ENCODE measurements at regions not wholly inside any gene's neighbourhood (a gene's known extent, or its start where the extent isn't known, plus 50 kb on each side); places are given as distances from the start of the nearest gene placed in this dataset.

DNA sequence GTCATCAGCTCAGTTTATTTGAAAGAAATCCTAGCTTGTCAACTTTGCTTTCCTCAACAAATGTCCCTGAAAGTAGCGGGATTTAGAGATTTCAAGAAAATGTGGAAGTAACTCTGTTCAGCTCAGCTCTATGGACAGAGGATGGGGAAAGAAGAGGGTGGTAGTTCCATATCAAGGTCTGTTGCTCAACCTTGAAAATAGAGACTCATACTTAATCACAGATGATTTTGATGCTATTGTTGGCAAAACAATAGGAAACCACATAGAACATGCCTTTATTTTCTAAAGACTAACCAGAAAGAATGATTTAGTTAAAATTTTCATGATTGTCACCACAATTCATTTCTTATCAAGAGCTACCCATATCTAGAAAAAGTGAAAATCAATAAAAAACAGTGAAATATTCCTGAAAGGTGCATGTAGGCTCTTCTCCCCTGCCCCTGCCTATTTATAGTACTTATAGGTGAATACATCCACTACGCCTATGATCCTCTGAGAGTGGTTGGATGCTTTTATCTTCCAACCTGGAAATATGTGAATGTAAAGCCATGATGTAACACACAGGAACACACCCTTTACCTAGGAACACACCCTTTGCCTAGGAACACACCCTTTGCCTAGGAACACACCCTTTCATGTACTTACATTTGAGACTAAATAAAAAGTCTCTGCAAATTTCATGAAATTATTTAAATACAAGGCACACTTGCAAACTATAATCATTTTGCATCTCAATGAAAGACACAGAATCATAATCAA, 65.8 kb downstream of the ETAA1 start:
- no peak for DNase-seq

DNA sequence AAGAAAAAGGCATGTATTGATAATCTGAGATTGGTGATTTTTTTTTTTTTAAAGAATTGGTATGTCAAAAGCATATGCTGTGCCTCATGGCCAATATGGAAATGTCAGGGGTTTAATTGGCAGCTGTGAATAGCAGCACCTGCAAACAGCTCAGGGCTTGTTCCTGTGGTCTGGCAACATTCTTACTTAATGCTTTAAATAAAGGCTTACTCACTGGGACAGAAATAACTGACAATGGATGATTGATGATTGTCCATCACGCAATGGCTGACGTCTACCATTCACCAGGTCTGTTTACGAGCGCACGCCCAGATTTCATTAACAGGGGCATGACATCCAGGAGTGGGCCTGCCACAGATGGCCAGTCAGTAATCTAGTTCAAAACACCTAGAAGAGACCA, 66.7 kb downstream of the ETAA1 start:
- DNase-seq, result peak; percentile 61

DNA sequence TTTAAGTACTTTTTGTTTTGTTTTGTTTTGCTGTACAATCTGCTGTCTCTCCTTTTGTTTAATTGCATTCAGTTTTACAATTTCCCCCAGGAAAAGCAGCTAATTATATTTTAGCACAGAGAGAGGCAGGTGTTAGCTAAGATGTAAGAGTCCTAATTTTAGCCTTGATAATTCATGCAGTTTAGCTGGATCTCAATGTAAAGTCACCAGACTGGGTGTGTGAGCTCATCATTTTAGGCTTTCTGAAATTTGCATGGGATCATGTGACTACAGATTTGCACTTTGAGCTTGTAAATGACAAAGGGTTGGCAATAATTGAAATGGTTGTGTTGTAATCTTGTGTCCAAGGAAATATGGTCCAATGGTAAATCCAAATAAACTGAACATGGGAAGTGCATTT, 68.5 kb downstream of the ETAA1 start:
- DNase-seq, result no peak

DNA sequence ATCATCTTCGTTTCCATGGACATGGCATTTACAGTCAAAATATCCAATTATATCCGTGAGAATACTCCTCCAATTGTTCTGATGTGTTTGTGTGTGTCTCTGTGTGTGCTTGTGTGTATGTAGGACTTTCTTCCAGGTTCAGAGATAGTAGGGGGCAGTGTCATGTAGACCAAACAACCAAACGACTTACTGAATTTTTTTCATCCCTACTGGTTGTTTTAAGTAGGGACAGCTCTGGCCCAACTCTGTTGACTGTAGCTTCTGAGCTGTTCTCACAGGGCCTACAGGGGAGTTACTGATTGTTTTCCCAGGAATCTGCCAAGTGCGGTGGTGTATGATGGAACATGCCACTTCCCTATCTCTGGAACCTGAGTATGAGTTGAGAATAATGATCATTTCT, 69.6 kb downstream of the ETAA1 start:
- DNase-seq, result no peak

DNA sequence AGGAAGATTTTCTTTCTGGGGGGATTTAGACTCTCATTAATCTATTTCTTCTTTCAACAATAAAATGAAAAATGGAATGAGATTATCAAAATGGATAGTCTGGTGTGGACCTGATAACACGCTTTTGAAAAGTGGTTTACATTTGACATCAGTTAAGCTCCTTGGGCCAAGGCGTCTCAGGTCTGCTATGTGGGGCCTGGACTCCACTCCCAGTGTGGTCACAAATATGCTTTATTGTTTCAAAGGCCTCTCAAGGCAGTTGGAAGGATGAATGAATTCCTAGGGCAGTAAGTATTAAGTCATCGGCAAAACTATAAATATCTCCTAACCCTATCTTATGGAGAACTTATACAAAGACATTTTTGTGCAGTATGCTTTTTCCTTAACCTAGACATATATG, 74.5 kb downstream of the ETAA1 start:
- no peak for DNase-seq

DNA sequence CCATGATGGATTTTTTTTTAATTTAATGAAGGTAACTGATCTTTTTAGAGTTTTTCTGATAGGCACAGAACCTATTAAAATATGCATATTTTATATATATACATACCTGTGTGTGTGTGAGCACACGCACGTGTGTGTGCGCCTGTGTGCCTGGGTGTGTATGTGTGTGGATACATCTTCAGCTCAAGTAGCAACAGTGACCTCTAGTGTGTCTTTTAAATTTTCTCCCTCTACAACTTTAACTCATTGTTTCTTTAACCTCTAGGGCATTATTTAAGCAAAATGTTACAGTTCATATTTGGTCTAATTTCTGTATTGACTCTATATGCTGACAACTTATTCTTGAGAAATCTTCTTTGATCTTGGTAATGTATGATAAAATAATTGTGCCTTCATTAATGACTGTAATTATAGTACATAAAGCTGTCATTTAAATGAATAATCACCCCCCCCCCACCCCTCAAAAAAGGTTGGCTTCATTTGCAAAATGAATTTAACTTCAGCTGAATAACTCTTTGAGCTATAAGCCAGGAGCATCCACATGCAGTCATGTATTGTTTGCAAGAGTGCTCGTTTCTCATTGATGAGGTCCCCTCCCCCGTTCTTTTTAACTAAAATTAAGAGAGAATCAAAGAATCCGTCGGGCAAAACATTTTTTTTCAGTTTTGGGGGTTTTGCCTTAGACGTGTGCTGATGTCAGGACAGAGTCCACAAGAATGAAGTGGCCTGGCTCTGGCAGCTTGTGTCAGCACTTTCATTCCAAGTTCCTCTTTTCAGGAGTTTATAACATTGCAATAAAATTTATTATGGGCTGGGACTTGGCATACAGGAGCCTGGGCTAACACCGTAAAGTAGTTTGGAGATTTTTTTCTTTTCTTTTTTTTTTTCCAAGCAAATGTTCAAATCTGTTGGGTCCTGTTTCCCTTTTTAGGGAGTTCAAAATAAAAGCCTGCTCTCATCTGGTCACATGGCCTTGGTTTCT, 80.0 kb downstream of the ETAA1 start:
- no peak for DNase-seq

DNA sequence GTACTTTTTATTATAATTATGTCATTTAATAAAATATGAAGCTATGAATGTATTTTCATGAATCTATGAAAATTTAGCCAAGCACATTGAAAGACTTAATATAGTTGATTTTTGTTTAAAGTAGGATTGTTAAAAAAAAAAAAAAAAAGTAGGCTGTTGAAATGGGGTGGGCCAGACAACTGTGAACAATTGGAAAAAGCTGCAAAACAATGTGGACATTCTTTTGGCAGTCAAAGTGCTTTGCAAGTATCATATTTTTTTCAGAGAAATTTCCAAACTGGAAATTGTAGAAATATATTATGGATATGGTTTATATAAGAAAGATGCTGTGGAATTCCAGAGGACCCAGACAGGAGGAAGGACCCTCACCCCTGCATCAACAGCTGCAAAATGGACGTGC, 82.1 kb downstream of the ETAA1 start:
- DNase-seq, result no peak

DNA sequence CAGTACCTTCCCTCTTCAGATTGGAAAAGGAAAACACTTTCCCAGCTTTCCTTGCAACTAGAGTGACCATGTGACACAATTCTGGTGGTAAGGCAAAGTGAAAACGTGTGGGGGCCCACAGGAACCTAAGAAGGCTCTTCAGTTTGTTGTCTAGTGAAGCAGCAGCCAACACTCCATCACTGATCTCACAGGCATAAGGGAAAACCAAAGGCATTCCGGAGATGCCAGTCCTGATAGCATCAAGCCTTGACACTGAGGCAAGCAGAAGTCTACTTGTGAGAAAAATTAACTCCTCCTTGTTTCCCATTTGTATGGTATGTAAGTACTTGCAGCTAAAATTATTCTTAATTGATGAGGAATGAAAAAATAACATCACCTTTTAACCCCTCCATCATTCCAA, 88.3 kb downstream of the ETAA1 start:
- DNase-seq, result no peak

DNA sequence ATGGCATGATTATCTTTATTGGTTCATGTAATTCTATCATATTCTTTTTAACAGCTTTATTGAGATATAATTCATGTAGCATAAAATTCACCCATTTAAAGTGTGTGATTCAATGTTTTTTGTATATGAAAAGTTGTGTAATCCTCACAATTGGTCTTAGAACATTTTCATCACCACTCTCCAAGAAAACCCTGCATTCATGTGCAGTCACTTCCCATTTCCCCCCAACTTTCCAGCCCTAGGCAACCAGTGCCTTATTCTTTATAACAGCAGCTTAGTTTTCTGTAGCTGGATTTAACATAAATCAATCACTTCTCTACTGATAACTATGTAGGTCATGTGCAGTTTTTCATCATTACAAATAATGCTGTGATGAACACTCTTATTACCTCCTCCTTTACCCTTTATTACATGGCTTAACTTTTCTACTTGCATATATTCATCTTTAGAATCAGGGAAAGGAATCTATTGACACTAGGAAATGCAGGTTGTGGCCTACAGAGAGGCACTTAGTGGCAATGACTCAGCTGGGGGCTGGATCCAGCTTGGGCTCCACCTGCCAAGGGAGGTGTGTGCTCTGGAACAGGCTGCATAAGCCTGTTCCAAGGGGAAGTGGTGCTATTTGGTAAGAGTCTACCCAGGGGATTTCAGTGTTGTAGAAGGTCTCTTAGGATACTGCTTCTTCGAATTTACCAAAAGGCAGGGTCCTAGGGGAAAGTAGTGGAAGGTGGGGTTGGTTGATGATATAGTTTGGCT, 89.1 kb downstream of the ETAA1 start:
- no peak for DNase-seq

DNA sequence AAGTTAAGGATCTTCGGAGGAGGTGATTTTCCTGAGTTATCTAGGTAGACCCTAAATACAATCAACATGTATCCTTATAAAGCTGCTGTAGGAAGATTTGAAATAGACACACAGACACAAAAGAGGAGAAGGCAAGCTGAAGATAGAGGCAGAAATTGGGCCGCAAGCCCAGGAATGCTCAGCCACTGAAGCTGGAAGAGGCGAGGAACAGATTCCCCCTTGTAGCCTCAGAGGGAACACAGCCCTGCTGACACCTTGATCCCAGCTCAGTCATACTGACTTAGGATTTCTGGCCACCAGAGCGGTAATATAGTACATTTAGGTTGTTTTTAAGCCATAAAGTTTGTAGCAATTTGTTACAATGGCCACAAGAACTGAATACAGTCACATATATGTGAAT, 90.9 kb downstream of the ETAA1 start:
- no peak for DNase-seq

DNA sequence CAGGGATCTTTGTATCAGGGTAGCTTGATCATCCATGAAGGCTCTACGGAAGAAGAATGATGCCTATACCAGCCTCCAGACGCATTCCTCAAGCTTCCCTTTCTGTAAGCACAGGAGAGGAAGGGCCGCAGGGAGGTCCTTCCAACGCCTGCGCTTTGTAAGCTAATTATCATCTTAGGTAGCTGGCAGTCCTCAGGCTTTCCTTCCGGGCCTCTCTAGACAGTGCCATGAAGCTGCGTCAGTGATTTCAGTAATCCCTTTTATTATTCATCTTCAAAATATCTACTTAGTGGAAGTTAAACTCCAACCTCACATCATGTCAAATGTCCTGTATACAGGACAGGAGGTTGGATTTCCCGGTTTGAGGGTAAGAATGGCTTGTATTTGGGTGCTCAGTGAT, 92.3 kb downstream of the ETAA1 start:
- DNase-seq, result no peak

DNA sequence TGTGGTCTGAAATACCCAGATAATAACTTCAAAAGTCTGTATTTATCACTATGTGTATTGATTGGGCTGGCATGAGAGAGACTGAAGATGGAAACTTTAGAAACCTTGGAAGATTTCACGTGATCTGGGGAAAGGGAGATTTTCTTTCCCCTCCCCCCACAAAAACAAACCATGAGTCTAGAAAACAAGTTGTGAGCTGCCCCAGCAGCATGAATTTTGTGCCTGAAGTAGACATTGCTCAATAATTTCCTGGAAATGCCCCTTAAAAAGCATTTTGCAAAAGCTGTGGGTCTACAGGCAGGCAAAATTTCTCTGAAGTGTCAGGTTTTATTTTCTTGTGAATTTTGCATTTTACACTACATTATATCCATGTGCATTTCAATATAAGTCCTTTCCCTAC, 101.8 kb downstream of the ETAA1 start:
- no peak for DNase-seq

DNA sequence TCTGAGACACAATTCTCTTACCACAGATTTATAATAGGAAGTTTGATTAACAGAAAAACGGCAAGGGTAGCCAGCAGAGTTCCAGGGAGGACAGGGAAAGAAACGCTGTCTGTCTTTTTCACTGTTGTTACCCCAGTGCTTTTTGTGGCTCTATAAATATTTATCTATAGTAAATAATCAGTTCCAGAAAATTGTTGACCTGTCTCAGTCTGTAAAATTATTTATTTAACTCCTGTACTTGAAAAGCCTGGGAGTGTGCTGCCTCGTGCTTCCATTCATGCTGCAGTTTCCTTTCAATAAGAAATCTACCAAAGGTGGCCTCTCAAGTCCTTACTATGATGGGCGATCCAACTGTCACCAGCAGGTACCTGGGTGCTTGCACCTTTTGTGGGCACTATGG, 102.9 kb downstream of the ETAA1 start:
- no peak for DNase-seq

DNA sequence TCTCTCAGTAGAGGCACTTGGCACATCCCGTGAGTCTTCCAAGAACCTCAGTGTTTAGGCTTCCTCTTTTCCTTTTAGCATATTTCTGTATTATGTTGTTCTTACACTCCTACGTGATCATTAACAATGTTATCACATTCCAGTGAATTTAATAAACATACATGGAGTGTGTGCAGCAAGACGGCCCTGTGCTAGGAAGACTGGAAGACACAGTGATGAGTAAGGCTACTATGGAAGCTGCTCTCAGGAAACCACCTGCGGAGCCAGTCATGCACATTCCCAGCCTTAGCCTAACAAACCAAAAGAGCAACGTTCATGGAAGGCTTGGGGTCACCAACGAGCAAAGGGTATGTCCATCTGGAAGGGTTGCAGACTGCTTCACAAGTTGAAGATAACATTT, 103.4 kb downstream of the ETAA1 start:
- no peak for DNase-seq

DNA sequence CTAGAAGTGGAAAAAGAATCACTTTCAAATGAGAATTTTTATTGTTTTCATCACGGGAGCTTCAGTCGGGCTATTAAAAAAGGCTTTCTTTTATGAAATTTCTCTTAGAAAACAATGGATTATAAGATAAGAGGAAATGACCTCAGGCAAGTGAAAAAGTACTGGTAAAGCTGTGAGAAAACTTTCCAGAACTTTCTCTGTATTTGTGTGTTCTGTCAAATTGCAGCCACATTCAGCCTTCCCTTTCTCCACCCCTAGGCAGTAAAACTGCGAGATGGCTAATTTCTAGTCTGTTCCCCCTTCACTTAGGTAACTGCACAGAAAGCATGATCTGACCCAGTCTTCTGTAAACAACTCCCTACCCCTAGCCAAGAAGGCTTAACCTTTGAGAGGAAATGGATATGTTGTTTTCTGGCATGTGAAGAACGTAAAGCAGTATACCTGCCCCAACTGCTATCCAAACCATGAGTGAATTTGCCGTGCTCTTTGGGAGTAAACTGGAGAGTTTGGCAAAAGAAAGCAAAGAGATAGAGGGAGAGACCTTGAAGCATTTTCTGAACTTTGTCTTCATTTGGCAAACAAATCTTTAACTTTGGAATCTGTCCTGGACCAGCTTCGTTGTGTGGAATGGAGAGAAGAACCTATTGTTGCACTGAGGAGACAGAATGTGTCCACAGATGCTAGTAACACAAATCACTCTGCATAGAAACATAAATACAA, 105.4 kb downstream of the ETAA1 start:
- DNase-seq, result no peak

DNA sequence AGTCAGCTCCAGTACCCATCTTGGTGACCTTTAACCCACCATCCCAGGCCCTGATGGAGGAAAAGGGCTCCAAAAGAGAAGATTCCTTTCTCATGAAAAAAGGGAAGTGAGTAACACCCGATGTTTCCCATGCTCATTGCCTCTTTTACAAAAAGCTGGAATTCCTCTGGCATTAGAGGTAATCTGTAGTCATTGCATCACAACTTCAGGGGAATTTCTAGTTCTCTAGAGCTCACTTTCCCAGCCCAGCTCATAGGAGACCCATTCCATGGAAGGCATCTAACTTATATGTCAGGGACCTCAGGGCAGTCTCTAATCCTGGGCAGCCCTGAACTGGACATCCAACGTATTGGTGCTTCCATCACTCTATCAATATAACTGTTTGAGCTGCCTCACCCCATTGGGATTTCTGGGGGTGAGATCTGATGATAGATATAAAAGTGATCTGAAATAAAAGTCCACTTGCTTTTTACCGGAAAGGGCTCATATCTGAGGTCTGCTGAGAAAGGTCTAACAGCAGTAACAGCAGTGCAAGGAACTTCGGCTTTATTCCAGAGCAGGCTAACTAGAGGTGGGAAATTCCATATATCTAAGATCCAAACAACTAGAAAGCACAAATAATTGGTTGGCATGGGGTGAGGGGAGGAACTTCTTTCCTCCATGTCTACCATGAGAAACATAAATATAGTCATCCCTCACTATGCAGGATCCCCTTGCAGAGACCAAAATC, 106.1 kb downstream of the ETAA1 start:
- no peak for DNase-seq

DNA sequence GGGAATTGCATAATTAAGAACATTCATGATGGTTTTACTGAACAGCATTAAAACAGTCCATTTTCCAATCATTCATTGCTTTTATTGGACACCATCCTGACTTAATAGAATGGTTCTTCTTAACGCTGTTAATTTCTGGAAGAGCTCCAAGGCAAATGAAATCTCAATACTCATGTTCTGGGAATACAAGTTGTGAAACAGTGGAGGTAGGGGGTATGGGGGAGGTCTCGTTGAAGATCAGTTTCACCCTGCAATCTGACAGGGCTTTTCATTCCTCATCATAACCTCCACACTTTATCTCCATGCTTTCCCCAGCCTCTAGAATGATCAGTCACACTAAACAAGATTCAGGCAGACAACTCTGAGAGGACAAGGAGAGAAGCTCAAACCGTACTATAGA, 113.6 kb downstream of the ETAA1 start:
- no peak for DNase-seq

DNA sequence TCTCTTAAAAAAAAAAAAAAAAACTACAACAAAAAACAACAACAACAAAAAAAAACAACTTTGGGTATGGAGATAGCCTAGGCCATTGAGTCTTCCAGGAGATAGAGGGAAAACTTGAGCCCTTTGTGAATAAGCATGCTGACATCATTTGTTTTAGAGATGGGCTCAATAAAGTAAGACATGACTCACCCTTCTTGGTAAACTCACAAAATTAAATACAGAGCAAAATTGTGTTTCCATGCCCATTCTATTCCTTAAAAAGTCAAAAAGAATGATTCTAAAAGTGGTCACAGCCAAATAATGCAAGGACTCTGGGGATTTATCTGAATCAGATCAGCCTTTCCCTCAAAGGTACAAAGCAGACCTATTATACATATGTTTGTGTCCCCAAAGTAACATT, 117.4 kb downstream of the ETAA1 start:
- DNase-seq, result no peak

DNA sequence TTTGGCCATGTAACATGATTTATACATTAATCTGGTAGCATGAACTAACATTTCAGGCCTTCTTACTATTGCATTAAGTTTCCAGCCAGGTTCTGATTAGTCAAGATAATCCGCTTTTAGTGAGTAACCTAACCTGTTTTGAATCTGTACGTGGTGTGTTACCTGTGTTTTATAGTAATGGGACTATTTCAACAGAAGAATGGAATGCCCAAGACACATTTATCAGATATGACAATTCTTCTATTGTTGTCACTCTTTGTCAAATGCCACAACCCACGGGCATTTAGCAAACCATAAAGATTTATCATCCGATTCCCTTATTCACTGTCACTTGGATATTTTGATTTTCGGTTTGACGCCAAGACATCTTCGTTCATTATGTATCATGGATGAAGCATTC, 117.9 kb downstream of the ETAA1 start:
- DNase-seq, result no peak

DNA sequence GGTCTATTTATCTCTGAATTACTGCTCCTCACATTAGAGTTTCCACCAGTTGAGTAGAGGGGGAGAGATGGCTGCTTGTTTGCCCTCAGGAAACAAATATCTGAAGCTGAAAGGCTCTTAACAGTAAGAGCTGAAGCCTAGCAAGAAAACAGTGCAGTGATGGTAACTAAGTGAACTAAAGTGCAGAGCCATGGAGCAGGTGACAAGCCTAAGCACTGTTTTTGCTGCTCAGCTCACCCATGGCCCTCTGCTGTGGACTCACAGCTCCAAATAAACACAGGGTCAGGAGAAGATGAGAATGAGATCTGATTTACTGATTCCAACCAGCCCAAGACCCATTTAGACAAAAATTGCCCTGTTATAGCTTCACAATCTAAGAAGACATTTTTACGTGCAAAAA, 118.4 kb downstream of the ETAA1 start:
- DNase-seq, result peak; percentile 9

DNA sequence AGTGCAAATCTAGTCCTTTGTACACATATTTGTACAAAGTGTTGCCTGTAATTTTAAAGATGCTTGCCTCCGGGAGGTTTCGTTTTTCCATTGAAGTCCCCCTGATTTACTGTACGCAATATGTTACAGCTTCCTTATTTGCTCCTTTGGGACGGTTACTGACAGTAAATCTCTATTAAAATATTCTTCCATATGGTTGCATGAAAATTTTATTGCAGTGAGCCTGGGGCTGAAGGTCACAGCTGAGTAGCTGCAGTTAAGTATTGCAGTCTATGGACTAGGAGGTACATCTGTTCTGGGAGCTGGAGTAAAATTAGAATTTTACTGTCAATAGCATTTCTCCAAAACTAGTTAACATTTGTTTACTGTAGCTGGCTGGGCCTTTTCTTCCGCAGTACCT, 119.2 kb downstream of the ETAA1 start:
- no peak for DNase-seq

DNA sequence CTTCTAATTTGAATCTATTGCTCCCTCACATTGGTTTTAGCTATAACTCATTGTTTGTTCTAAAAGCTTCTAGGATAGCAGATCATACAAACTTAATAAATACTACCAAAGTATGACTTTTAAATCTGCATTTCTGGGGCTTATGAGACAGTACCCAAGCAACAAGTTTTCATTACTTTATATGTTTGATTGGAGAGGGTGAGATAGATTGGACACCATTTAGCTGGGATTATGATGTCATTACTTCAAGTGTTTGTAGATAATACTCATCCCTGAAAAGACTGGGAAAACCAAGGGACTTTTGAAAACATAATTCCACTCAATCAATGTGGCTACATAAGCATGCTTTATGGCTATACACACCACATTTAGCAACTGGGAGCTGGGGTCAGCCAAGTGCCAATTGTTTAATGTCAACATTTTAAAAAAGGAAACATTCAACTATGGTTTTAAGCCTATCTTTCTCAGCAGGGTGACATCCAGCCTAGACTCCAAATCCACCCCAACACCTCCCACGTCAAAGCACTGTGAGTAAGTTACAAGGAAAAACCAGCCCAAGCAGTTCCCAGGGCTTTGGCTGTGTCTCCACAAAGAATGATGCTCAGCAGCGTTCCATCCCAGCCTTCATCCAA, 119.9 kb downstream of the ETAA1 start:
- no peak for DNase-seq

Measured in NCI-H510A (cell line).